ENCODE measurements at regions not wholly inside any gene's neighbourhood (a gene's known extent, or its start where the extent isn't known, plus 50 kb on each side); places are given as distances from the start of the nearest gene placed in this dataset.

DNA sequence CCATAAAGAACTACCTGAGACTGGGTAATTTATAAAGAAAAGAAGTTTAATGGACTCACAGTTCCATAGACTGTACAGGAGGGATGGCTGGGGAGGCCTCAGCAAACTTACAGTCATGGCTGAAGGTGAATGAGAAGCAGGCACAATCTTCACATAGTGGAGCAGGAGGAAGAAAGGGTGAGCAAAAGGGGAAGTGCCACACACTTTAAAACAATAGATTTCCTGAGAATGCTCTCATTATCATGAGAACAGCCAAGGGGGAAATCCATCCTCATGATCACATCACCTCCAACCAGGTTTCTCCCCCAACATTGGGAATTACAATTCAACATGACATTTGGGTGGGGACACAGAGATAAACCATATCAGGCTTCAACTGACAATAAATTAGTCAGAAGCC lies 664.9 kb downstream of the TAF11L14 start:
- TF ChIP-seq, protein P1, sequence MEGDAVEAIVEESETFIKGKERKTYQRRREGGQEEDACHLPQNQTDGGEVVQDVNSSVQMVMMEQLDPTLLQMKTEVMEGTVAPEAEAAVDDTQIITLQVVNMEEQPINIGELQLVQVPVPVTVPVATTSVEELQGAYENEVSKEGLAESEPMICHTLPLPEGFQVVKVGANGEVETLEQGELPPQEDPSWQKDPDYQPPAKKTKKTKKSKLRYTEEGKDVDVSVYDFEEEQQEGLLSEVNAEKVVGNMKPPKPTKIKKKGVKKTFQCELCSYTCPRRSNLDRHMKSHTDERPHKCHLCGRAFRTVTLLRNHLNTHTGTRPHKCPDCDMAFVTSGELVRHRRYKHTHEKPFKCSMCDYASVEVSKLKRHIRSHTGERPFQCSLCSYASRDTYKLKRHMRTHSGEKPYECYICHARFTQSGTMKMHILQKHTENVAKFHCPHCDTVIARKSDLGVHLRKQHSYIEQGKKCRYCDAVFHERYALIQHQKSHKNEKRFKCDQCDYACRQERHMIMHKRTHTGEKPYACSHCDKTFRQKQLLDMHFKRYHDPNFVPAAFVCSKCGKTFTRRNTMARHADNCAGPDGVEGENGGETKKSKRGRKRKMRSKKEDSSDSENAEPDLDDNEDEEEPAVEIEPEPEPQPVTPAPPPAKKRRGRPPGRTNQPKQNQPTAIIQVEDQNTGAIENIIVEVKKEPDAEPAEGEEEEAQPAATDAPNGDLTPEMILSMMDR (IDR thresholded peaks at IDR 0.05), result no peak
- TF ChIP-seq POLR2A (IDR thresholded peaks at IDR 0.05), result no peak
